IMR-90 (cell line): ENCODE measurements at regions not wholly inside any gene's neighbourhood (a gene's known extent, or its start where the extent isn't known, plus 50 kb on each side); places are given as distances from the start of the nearest gene placed in this dataset.

Source experiments
- ATAC-seq: fragments of 200-7000 bp; cut with Tn5 transposase; 2 replicates; pipeline ENCODE4 v1.9.1; 2020; ENCODE audit warnings: low read depth, mild to moderate bottlenecking, moderate library complexity
- BruUV-seq: library from RNA; stranded (reverse); fragments of 400-500 nt; replicated peaks from 2 replicates; lab custom pipeline; 2021; lab: Mats Ljungman, UMichigan
- CTCF ChIA-PET: fragments of 300-600 bp; formaldehyde crosslinking; extraction: SDS; loops from one replicate; lab custom pipeline; 2021; ENCODE audit warnings: antibody characterized with exemption; lab: Yijun Ruan, JAX
- POLR2A ChIA-PET: fragments of 300-600 bp; sonication (Branson Sonifier 250); formaldehyde crosslinking; loops from one replicate; lab custom pipeline; 2022; ENCODE audit warnings: antibody characterized with exemption; ENCODE audit not compliant: unreplicated experiment; lab: Charles Lee
- DNase-seq: peaks from one replicate; pipeline ENCODE4 v3.0.0; 2013
- H2AFZ ChIP-seq: replicated peaks from 2 replicates; pipeline ENCODE3; 2013; ENCODE audit warnings: low read length, mild to moderate bottlenecking; ENCODE audit not compliant: poor library complexity
- H2AK5ac ChIP-seq: 2 replicates; pipeline ENCODE4 v1.6.1; 2013; ENCODE audit warnings: low read depth, low read length, inconsistent platforms
- H2AK9ac ChIP-seq: replicated peaks from 2 replicates; pipeline ENCODE3; 2013; ENCODE audit warnings: mild to moderate bottlenecking, low read depth, low read length, moderate library complexity; ENCODE audit not compliant: poor library complexity
- H2BK120ac ChIP-seq: 2 replicates; pipeline ENCODE4 v1.6.1; 2013; ENCODE audit warnings: low read depth, low read length, inconsistent platforms
- H2BK15ac ChIP-seq: 3 replicates; pipeline ENCODE4 v1.6.1; 2013; ENCODE audit warnings: low read depth, low read length, inconsistent platforms
- H2BK20ac ChIP-seq: 2 replicates; pipeline ENCODE4 v1.6.1; 2013; ENCODE audit warnings: low read depth, mild to moderate bottlenecking, inconsistent platforms, low read length, moderate library complexity
- H2BK5ac ChIP-seq: 2 replicates; pipeline ENCODE4 v1.6.1; 2013; ENCODE audit warnings: mild to moderate bottlenecking, low read depth, low read length, inconsistent platforms; ENCODE audit not compliant: poor library complexity, severe bottlenecking
- H3K14ac ChIP-seq: replicated peaks from 2 replicates; pipeline ENCODE4 v1.6.1; 2013; ENCODE audit warnings: low read depth, low read length, inconsistent platforms
- H3K18ac ChIP-seq: 2 replicates; pipeline ENCODE4 v1.6.1; 2013; ENCODE audit warnings: low read depth, low read length, control low read depth
- H3K23ac ChIP-seq: 2 replicates; pipeline ENCODE4 v1.6.1; 2013; ENCODE audit warnings: low read depth, low read length, inconsistent platforms
- H3K27ac ChIP-seq: 2 replicates; pipeline ENCODE4 v1.5.1; 2013; ENCODE audit warnings: mild to moderate bottlenecking, control low read depth, low read length; ENCODE audit not compliant: insufficient read depth
- H3K27me3 ChIP-seq: 2 replicates; pipeline ENCODE4 v1.6.1; 2013; ENCODE audit warnings: low read length; ENCODE audit not compliant: control insufficient read depth, insufficient read depth
- H3K36me3 ChIP-seq: 2 replicates; pipeline ENCODE4 v1.6.1; 2013; ENCODE audit warnings: low read length, mixed read lengths; ENCODE audit not compliant: control insufficient read depth, insufficient read depth
- H3K4ac ChIP-seq: 2 replicates; pipeline ENCODE4 v1.6.1; 2013; ENCODE audit warnings: low read depth, low read length, inconsistent platforms
- H3K4me1 ChIP-seq: 2 replicates; pipeline ENCODE4 v1.6.1; 2013; ENCODE audit warnings: low read length, mixed read lengths; ENCODE audit not compliant: control insufficient read depth, insufficient read depth
- H3K4me2 ChIP-seq: 2 replicates; pipeline ENCODE4 v1.6.1; 2013; ENCODE audit warnings: low read depth, mild to moderate bottlenecking, control low read depth, low read length, moderate library complexity
- H3K4me3 ChIP-seq: 2 replicates; pipeline ENCODE4 v1.5.1; 2013; ENCODE audit warnings: low read depth, mild to moderate bottlenecking, control low read depth, low read length, moderate library complexity; ENCODE audit not compliant: insufficient read depth
- H3K56ac ChIP-seq: 2 replicates; pipeline ENCODE4 v1.6.1; 2013; ENCODE audit warnings: low read length, inconsistent platforms; ENCODE audit not compliant: insufficient read depth; ENCODE audit errors: extremely low read depth
- H3K79me1 ChIP-seq, 2 experiments: 2 replicates each; pipeline ENCODE4 v1.6.1; 2013; ENCODE audit warnings: low read length in 2 of 2, inconsistent platforms in 1 of 2, low read depth in 1 of 2
- H3K9ac ChIP-seq: 2 replicates; pipeline ENCODE4 v1.6.1; 2013; ENCODE audit warnings: low read depth, low read length, control low read depth
- H3K9me1 ChIP-seq: 2 replicates; pipeline ENCODE4 v1.6.1; 2013; ENCODE audit warnings: low read length, inconsistent platforms; ENCODE audit not compliant: insufficient read depth
- H3K9me3 ChIP-seq: 2 replicates; pipeline ENCODE4 v1.6.1; 2013; ENCODE audit warnings: low read length; ENCODE audit not compliant: control insufficient read depth, insufficient read depth
- H4K20me1 ChIP-seq: 2 replicates; pipeline ENCODE4 v1.6.1; 2013; ENCODE audit warnings: low read length, inconsistent platforms; ENCODE audit not compliant: insufficient read depth
- H4K5ac ChIP-seq: 2 replicates; pipeline ENCODE4 v1.6.1; 2013; ENCODE audit warnings: mild to moderate bottlenecking, low read depth, low read length, control low read depth
- H4K8ac ChIP-seq, 2 experiments: 2 replicates each; pipeline ENCODE4 v1.6.1; 2013; ENCODE audit warnings: low read depth in 2 of 2, low read length in 2 of 2, control low read depth in 1 of 2, inconsistent platforms in 1 of 2
- H4K91ac ChIP-seq: 2 replicates; pipeline ENCODE4 v1.6.1; 2013; ENCODE audit warnings: low read depth, low read length, inconsistent platforms; ENCODE audit not compliant: insufficient read depth
- BHLHE40 ChIP-seq: fragments of 150-350 bp; IDR thresholded peaks from 2 replicates; pipeline ENCODE4 v1.6.1; 2016; ENCODE audit warnings: mild to moderate bottlenecking, low read depth, low read length
- CEBPB ChIP-seq: IDR thresholded peaks from 2 replicates; pipeline ENCODE4 v1.6.1; 2012; ENCODE audit warnings: low read depth, low read length, improper control_type of control experiment
- CHD1 ChIP-seq: IDR thresholded peaks from 2 replicates; pipeline ENCODE4 v1.6.1; 2012; ENCODE audit warnings: low read depth, low read length, improper control_type of control experiment
- CTCF ChIP-seq: conservative IDR thresholded peaks from 2 replicates; pipeline ENCODE4 v1.5.1; 2012; ENCODE audit warnings: mild to moderate bottlenecking, low read depth, low read length, improper control_type of control experiment
- SMC3 ChIP-seq: fragments of 150-350 bp; IDR thresholded peaks from 2 replicates; pipeline ENCODE4 v1.6.1; 2016; ENCODE audit warnings: low read depth, mild to moderate bottlenecking, antibody characterized with exemption, low read length, moderate library complexity
- WGBS, 2 experiments: methylation state at CpG; one replicate each; pipeline versions ENCODE4 v1.1.5 to v1.1.7; 2013; ENCODE audit warnings: missing lambda C conversion rate in 2 of 2; ENCODE audit not compliant: insufficient read length in 1 of 2; ENCODE audit errors: extremely low coverage in 2 of 2; 5-methylcytosine and 5-hydroxymethylcytosine counted together
- dilution Hi-C: fragments of 300-500 bp; cut with HindIII; formaldehyde crosslinking; loops from one replicate; pipeline ENCODE4 v1.14.3; 2018; ENCODE audit warnings: low sequenced_read_pairs; ENCODE audit not compliant: unreplicated experiment
- in situ Hi-C: fragments of 300-500 bp; cut with MboI; formaldehyde crosslinking; loops from 3 replicates; pipeline ENCODE4 v1.14.3; 2019; ENCODE audit warnings: low sequenced_read_pairs, inconsistent platforms, mixed read lengths
- intact Hi-C: fragments of 100-400 bp; cut with micrococcal nuclease; formaldehyde crosslinking; loops from 2 replicates; pipeline ENCODE4 v1.10.0; 2022

- Histone ChIP-seq H3K79me1 (no peaks in the 10 kb centered on the region), H2BK5ac (no peak overlapping the region), H3K14ac (no peak overlapping the region), H2AFZ (no peak overlapping the region), H3K4me1 (no peaks in the 10 kb centered on the region), H3K56ac (no peak overlapping the region), H3K9ac (no peak overlapping the region), H2BK120ac (no peak overlapping the region), H3K4me2 (no peak overlapping the region), H2AK5ac (no peak overlapping the region), H4K5ac (no peak overlapping the region), H4K91ac (no peak overlapping the region), H3K36me3 (no peaks in the 10 kb centered on the region), H3K9me3 (no peaks in the 10 kb centered on the region), H4K20me1 (no peaks in the 10 kb centered on the region), H3K27ac (no peak overlapping the region), H2BK15ac (no peak overlapping the region), H3K9me1 (0 out of 2 replicates have a peak, but pooled peaks cover 2% of the 10 kb centered on the region), H3K27me3 (no peaks in the 10 kb centered on the region), H2AK9ac (no peak overlapping the region), H3K4me3 (no peak overlapping the region), H3K4ac (no peak overlapping the region), H3K18ac (no peak overlapping the region), H3K23ac (no peak overlapping the region), H4K8ac (no peak overlapping the region), H2BK20ac (no peak overlapping the region)
- intact Hi-C loops (no loop called here), in situ Hi-C loops (no loop called here), dilution Hi-C loops (no loop called here)
- DNase-seq (no peak), ATAC-seq (no peak)
- ChIA-PET POLR2A (no interaction called here), CTCF (interaction anchor here (0.7 kb wide), 1 partner anchor 20 kb away, joined by 3 read pairs; no protein-coding TSS in a partner anchor)
- WGBS, 2 experiments: 73% methylated on average over 3 of the region's 10 CpGs; no CpG with 5 or more reads in 1 of the 2 experiments
- BruUV-seq: no TSS peak
- TF ChIP-seq BHLHE40: no peak
- no peak for TF ChIP-seq SMC3
- no peak for TF ChIP-seq CTCF
- no peak for TF ChIP-seq CEBPB
- TF ChIP-seq CHD1: no peak
Measured at GRCh38 chr2:43136876-43137275, 89.5 kb downstream of the ZFP36L2 start.
